Suppressor macrophage treated with lipopolysaccharide for 1 hour (primary cell): ENCODE measurements at regions not wholly inside any gene's neighbourhood (a gene's known extent, or its start where the extent isn't known, plus 50 kb on each side); places are given as distances from the start of the nearest gene placed in this dataset.

ENCODE experiments used
- DNase-seq, 3 donors: peaks; one replicate each; pipeline ENCODE4 v3.0.0-alpha.2; 2020 to 2022

GRCh38 chr4:145230726-145231125, 50.3 kb upstream of the OTUD4 start:
- DNase-seq, result no peak
